GM19397 (cell line): ENCODE measurements at regions not wholly inside any gene's neighbourhood (a gene's known extent, or its start where the extent isn't known, plus 50 kb on each side); places are given as distances from the start of the nearest gene placed in this dataset.
"Not testable (repeated sequence)": the region's sequence is repeated elsewhere in the genome, so short reads cannot be mapped to it uniquely, and the experiment has no call there.

Experiments
- ATAC-seq: cut with Tn5 transposase; IDR thresholded peaks from one replicate; pipeline ENCODE4 v1.9.1; 2021; ENCODE audit warnings: mild to moderate bottlenecking, moderate library complexity; ENCODE audit not compliant: unreplicated experiment

- ATAC-seq, result not testable (repeated sequence)
Measured at GRCh38 chr9:42325142-42325541, 141.7 kb downstream of the SPATA31A6 start.

GRCh38 chr9:42325561-42325960 lies 142.1 kb downstream of the SPATA31A6 start:
- ATAC-seq, result not testable (repeated sequence)

- ATAC-seq, result not testable (repeated sequence)
Measured at GRCh38 chr9:42326482-42326881, 143.0 kb downstream of the SPATA31A6 start.

- ATAC-seq, result not testable (repeated sequence)
Measured at GRCh38 chr9:42335342-42335741, 151.9 kb downstream of the SPATA31A6 start.

- ATAC-seq, result not testable (repeated sequence)
Measured at GRCh38 chr9:42335984-42336657, 152.7 kb downstream of the SPATA31A6 start.

- not testable (repeated sequence) for ATAC-seq
Measured at GRCh38 chr9:42338275-42338674, 154.8 kb downstream of the SPATA31A6 start.

GRCh38 chr9:42339671-42340434 lies 156.4 kb downstream of the SPATA31A6 start:
- ATAC-seq, result not testable (repeated sequence)

- ATAC-seq, result not testable (repeated sequence)
Measured at GRCh38 chr9:42340435-42340723, 156.9 kb downstream of the SPATA31A6 start.

GRCh38 chr9:42341860-42342259 lies 158.4 kb downstream of the SPATA31A6 start:
- not testable (repeated sequence) for ATAC-seq

GRCh38 chr9:42342297-42342696 lies 158.8 kb downstream of the SPATA31A6 start:
- not testable (repeated sequence) for ATAC-seq

GRCh38 chr9:42344508-42344907 lies 161.0 kb downstream of the SPATA31A6 start:
- not testable (repeated sequence) for ATAC-seq

GRCh38 chr9:42346916-42347315 lies 163.5 kb downstream of the SPATA31A6 start:
- ATAC-seq, result not testable (repeated sequence)

GRCh38 chr9:42349181-42349580 lies 165.7 kb downstream of the SPATA31A6 start:
- not testable (repeated sequence) for ATAC-seq

GRCh38 chr9:42350412-42350811 lies 167.0 kb downstream of the SPATA31A6 start:
- not testable (repeated sequence) for ATAC-seq

- ATAC-seq, result not testable (repeated sequence)
Measured at GRCh38 chr9:42357604-42358373, 174.3 kb downstream of the SPATA31A6 start.

- not testable (repeated sequence) for ATAC-seq
Measured at GRCh38 chr9:42358626-42359247, 175.3 kb downstream of the SPATA31A6 start.

GRCh38 chr9:42364410-42365243 lies 181.2 kb downstream of the SPATA31A6 start:
- not testable (repeated sequence) for ATAC-seq

- ATAC-seq, result peak; percentile 91
Measured at GRCh38 chr9:42365244-42365945, 181.9 kb downstream of the SPATA31A6 start.

- ATAC-seq, result not testable (repeated sequence)
Measured at GRCh38 chr9:42368279-42368881, 184.9 kb downstream of the SPATA31A6 start.
